RCC 7860 (cell line): ENCODE measurements at regions not wholly inside any gene's neighbourhood (a gene's known extent, or its start where the extent isn't known, plus 50 kb on each side); places are given as distances from the start of the nearest gene placed in this dataset.

ENCODE experiments used
- DNase-seq: peaks from one replicate; pipeline ENCODE4 v3.0.0-alpha.2; 2015; ENCODE audit warnings: low spot score
- FAIRE-seq: peaks from 2 replicates; lab custom pipeline; 2012; peaks lifted over from hg19 to GRCh38; lab: Jason Lieb, UNC

DNA sequence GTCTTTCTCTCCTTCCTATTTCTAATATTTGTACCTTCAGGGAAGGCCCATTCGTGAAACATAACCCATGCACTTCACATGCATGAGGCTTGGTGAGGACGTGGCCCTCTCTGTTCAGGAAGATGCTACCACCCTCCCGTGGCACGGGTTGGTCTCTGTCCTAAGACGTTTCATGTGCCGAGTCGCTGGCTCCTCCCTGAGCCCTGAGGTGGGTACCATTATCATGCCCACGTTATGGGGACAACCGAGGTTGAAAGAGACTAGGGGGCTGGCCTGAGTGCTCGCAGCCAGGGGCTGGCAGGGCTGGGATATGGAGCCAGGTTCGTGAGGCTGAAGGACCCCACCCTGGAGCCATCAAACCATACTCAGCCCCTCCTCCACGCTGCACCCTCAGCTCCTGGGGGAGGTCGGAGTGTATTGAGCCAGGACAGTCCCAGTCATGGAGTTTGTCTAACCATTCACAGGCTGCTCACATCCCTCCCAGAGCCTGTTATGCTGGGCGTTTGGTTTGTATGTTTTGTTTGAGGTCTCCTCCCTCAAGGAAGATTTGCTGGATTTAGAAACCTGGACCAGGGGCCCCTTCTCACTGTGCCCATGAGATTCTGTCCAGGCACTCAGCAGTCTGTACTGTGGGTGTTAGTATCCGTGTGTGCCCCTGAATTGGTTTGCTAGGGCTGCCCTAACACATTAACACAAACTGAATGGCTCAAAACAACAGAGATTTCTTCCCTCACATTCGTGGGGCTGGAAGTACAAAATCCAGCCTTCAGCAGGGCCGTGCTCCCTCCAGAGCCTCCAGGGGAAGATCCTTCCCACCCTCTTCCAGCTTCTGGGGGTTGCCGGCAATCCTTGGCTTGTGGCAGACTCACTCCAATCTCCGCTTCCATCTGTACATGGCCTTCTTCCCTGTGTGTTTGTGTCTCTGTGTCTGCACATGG is 88.3 kb downstream of the ANKRD60 start:
- FAIRE-seq (no peak), DNase-seq (no peak)

DNA sequence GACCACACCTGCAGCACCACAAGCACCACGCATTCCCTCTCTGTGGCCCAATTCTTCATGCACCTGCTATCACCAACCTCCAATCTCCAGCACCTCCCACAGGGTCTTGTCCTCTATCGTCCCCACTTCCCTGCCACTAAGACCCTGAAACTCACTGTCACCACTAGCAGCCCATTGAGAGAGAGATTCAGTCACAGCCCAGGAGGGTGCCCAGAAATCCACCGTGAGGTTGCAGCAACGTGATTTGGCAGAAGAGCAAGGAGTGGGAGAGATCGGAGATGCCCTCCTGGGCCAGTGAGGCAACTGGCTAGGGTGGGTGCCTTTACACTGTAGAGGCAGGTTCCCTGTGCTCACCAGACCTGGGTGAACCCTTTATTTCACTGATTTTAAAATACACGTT is 90.1 kb downstream of the ANKRD60 start:
- no peak for FAIRE-seq
- no peak for DNase-seq

- DNase-seq (no peak), FAIRE-seq (no peak)
Measured at GRCh38 chr20:58137651-58138265, 90.7 kb downstream of the ANKRD60 start.

GRCh38 chr20:58137236-58137635 is 91.2 kb downstream of the ANKRD60 start:
- no peak for DNase-seq
- no peak for FAIRE-seq

GRCh38 chr20:58136149-58136484 is 92.3 kb downstream of the ANKRD60 start:
- DNase-seq (no peak), FAIRE-seq (no peak)

GRCh38 chr20:58135441-58136148 is 92.9 kb downstream of the ANKRD60 start:
- FAIRE-seq = no peak
- no peak for DNase-seq

DNA sequence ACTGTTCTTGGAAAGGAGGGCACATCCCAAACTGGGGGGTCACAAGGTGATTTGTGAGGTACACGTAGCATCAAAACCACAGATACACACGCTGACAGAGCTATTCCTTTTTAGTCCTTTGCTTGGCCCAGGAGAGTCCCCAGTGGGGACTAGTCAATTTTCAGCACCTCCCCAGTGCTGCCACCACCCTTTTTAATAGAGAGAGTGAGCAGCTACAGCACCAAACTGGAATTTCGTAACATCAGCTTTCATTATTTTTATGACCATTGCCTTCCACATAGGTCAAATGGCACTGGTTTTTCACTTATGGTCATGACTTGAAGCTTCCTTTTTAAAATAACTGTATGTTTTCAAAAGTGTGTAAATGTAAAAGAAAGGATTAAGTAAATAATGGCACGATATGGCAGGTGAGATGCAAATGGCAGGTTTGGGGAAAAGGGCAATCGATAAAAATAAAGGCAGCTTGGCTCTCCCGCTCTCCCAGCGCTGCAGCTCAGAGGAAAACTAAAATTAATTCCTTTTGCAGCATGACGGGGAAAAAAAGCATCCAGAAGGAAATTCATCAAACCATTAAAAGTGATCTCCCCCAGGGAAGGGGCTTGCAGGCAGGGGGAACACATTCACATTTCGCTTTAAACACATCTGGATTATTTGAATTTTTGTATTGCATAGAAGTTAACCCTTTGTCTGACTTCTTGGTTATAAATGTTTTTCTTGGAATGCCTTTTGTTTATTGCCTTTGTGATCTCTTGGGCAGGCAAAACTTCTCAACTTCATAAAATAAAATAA is 95.2 kb downstream of the ANKRD60 start:
- DNase-seq = no peak
- no peak for FAIRE-seq

- FAIRE-seq = peak; percentile 80
- DNase-seq = peak; percentile 65
Measured at GRCh38 chr20:58131551-58132142, 96.8 kb downstream of the ANKRD60 start.

DNA sequence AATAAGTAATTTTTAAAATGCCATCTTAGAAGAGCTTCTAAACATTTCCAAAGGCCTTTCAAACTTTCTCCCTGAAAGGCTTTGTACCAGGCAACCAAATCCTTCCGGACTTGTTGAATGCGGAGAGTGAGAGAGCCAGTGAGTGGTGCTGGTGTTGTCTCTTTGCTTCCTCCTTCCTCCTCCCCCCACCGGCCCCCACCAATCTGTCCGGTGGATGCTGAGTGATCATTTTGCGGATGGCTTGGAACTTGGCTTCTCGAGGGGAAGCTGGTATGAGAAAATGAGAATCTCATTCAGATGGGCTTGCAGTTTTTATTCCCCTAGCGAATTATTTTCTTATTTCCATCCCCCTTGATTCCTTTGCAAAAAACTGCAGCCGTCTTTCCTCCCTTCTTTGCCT is 97.3 kb downstream of the ANKRD60 start:
- FAIRE-seq (no peak), DNase-seq (no peak)

GRCh38 chr20:58130581-58130980 is 97.9 kb downstream of the ANKRD60 start:
- DNase-seq (no peak), FAIRE-seq (no peak)

DNA sequence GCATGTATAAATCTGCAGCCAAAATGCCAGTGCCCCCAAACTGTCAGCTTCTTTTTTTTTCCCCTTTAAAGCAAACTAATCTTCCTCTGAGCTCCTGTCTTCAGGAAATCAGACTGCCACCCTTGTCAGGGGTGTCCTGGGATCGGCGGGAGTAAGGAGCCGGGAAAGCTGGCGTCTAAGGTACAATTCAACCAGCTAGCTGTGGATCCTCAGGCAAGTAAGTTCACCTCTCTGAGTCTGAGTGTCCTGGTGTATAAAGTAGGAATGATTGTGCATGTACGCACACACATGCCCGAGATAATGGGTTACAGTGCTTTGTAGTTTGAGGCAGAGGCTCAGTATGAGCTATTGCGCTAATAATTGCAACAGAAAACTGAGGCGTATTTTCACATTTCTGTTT is 98.3 kb downstream of the ANKRD60 start:
- DNase-seq = no peak
- no peak for FAIRE-seq

DNA sequence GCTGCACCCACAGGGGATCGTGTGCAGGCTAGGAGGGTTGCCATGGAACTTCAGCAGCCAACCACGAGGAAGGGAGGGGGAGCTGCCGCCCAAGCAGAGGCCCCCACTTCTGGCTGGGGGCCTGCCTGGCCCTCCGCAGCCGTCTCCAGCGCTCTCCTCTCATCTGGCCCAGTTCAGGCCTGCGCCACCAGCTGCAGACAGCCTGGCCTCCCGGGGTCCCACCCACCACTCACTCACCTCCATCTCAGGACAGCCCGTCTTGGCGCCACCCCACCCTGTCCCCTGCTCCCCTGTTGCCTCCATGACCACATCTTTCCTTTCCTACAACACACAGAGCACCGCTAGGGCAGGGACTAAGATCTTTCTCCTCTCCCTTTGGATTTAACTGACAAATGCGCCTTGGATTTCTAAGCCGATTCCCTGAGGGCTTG is 98.7 kb downstream of the ANKRD60 start:
- DNase-seq = no peak
- FAIRE-seq = no peak

DNA sequence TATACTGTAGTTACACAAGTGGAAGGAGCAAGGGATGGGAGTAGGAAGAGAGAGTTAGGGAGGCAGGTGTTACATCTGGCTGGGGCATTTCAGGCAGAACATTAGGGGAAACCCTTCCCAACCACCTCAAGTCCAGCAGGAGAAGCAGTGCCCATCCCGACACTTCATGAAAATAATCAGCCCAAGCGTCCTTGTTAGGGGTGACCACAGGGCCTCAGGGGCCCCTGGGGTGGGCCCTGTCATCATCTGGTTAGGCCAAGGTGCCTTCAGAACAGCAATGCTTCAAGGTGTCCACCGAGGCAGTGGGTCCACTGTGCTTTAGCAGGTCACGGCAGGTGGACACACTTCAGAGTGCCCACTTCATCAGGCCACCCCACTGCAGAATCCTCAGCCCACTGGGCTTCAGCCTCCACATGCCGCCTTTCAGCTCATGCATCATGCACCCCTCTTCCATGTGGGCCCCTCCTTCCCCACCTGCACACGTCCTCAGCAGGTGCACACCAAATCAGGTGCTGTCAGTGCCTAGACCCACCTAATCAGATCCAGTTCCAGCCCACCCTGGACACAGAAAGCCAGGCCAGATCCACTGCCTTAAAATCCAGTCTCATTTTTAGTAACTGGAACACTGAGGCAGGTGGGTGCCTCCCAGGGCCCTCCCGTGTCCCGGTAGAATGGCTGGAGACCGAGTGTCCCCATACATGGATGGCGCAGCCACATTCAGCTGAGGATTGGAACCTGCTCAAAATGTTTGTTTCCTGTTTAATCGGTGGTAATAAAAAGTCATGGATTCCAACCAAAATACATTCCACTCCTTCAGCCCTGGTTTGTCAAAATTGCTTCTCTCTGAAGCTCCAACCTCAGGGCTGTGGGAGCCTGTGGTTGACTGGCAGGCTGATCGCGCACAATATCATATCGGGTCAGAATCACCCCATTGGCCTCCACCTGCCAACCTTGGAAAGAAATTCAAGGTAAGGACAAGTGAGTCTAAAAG is 99.5 kb downstream of the ANKRD60 start:
- no peak for DNase-seq
- FAIRE-seq = no peak

GRCh38 chr20:58127701-58128111 is 100.7 kb downstream of the ANKRD60 start:
- DNase-seq = peak; percentile 91
- peak; percentile 87 for FAIRE-seq

DNA sequence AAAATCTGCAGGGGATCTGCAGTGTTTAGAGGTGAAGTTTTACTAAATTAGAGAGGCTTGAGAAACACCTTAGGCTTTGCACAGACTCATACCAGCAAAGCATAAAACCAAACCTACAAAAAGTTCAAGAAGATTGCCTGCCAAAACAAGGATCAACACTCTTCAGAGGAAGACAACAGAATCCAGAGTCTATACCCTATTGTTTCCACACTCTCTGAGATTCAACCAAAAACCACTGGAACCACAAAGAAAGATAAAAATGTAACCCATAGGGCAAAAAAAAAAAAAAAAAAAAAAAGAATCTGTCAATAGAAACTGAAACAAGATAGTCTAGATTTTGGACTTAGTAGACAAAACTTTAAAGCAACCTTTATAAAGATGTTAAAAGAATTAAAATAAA is 102.7 kb downstream of the ANKRD60 start:
- DNase-seq (no peak), FAIRE-seq (peak; percentile 60)

- peak; percentile 78 for FAIRE-seq
- peak; percentile 63 for DNase-seq
Measured at GRCh38 chr20:58117944-58118343, 110.5 kb downstream of the ANKRD60 start.

DNA sequence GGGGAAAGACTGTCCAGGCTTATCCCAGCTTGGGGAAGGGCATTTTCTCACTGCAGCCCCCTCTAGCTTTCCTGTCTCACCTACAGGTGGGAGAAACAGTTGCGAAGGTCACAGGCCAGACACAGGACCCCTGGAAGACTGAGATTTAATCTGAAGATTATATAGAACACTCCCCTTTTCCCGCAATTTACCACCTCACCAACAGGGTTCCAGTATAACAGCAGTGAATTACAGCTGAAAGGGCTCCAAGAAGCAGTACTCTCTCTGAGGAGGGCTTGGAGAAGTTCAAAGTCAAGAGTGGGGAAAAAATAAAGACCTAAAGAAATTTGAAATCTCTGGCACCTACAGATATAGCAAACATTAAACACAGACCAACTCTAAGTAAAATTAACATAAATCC is 111.9 kb downstream of the ANKRD60 start:
- FAIRE-seq = no peak
- no peak for DNase-seq

GRCh38 chr20:58113716-58114115 is 114.7 kb downstream of the ANKRD60 start:
- FAIRE-seq (no peak), DNase-seq (no peak)

DNA sequence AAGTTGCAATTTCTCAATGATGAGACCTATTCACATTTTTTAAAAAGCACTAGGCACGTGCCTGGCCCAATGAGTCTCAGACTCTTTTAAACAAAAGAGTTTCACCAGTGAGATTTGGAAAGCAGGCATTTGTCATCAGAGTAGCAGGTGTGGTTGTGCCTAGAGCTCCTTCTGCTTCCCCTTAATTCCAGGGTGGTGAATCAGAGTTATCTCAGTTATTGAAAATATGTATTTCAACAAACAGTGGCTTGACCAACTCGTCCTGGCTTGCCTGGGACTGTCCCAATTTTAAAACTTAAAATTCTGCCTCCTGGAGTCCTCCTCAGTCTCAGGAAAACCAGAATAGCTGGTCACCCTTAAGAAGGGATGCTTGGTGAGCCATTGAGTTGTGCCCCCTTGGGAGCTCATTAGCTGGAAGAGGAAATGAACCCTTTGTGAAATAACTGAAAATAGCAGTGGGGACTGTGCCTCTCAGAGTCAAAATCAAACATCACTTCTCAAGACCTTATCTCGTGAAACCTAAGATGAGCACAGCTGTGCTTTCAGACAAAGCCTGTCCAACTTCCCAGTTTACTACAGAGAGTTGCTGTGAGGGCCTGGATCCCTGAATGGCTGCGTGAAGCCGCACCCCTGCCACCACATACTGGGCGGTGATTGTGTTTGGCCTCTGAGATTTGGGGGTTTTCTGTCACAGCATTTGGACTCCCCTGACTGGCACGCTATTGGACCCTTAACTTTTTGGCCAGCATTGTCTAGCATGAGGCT is 116.3 kb downstream of the ANKRD60 start:
- no peak for FAIRE-seq
- DNase-seq = peak; percentile 21
